IMR-90 (cell line): ENCODE measurements at regions not wholly inside any gene's neighbourhood (a gene's known extent, or its start where the extent isn't known, plus 50 kb on each side); places are given as distances from the start of the nearest gene placed in this dataset.

Experiments
- ATAC-seq: fragments of 200-7000 bp; cut with Tn5 transposase; 2 replicates; pipeline ENCODE4 v1.9.1; 2020; ENCODE audit warnings: low read depth, mild to moderate bottlenecking, moderate library complexity
- BruUV-seq: library from RNA; stranded (reverse); fragments of 400-500 nt; replicated peaks from 2 replicates; lab custom pipeline; 2021; lab: Mats Ljungman, UMichigan
- CTCF ChIA-PET: fragments of 300-600 bp; formaldehyde crosslinking; extraction: SDS; loops from one replicate; lab custom pipeline; 2021; ENCODE audit warnings: antibody characterized with exemption; lab: Yijun Ruan, JAX
- POLR2A ChIA-PET: fragments of 300-600 bp; sonication (Branson Sonifier 250); formaldehyde crosslinking; loops from one replicate; lab custom pipeline; 2022; ENCODE audit warnings: antibody characterized with exemption; ENCODE audit not compliant: unreplicated experiment; lab: Charles Lee
- DNase-seq: peaks from one replicate; pipeline ENCODE4 v3.0.0; 2013
- H2AFZ ChIP-seq: replicated peaks from 2 replicates; pipeline ENCODE3; 2013; ENCODE audit warnings: low read length, mild to moderate bottlenecking; ENCODE audit not compliant: poor library complexity
- H2AK5ac ChIP-seq: 2 replicates; pipeline ENCODE4 v1.6.1; 2013; ENCODE audit warnings: low read depth, low read length, inconsistent platforms
- H2AK9ac ChIP-seq: replicated peaks from 2 replicates; pipeline ENCODE3; 2013; ENCODE audit warnings: mild to moderate bottlenecking, low read depth, low read length, moderate library complexity; ENCODE audit not compliant: poor library complexity
- H2BK120ac ChIP-seq: 2 replicates; pipeline ENCODE4 v1.6.1; 2013; ENCODE audit warnings: low read depth, low read length, inconsistent platforms
- H2BK15ac ChIP-seq: 3 replicates; pipeline ENCODE4 v1.6.1; 2013; ENCODE audit warnings: low read depth, low read length, inconsistent platforms
- H2BK20ac ChIP-seq: 2 replicates; pipeline ENCODE4 v1.6.1; 2013; ENCODE audit warnings: low read depth, mild to moderate bottlenecking, inconsistent platforms, low read length, moderate library complexity
- H2BK5ac ChIP-seq: 2 replicates; pipeline ENCODE4 v1.6.1; 2013; ENCODE audit warnings: mild to moderate bottlenecking, low read depth, low read length, inconsistent platforms; ENCODE audit not compliant: poor library complexity, severe bottlenecking
- H3K14ac ChIP-seq: replicated peaks from 2 replicates; pipeline ENCODE4 v1.6.1; 2013; ENCODE audit warnings: low read depth, low read length, inconsistent platforms
- H3K18ac ChIP-seq: 2 replicates; pipeline ENCODE4 v1.6.1; 2013; ENCODE audit warnings: low read depth, low read length, control low read depth
- H3K23ac ChIP-seq: 2 replicates; pipeline ENCODE4 v1.6.1; 2013; ENCODE audit warnings: low read depth, low read length, inconsistent platforms
- H3K27ac ChIP-seq: 2 replicates; pipeline ENCODE4 v1.5.1; 2013; ENCODE audit warnings: mild to moderate bottlenecking, control low read depth, low read length; ENCODE audit not compliant: insufficient read depth
- H3K27me3 ChIP-seq: 2 replicates; pipeline ENCODE4 v1.6.1; 2013; ENCODE audit warnings: low read length; ENCODE audit not compliant: control insufficient read depth, insufficient read depth
- H3K36me3 ChIP-seq: 2 replicates; pipeline ENCODE4 v1.6.1; 2013; ENCODE audit warnings: low read length, mixed read lengths; ENCODE audit not compliant: control insufficient read depth, insufficient read depth
- H3K4ac ChIP-seq: 2 replicates; pipeline ENCODE4 v1.6.1; 2013; ENCODE audit warnings: low read depth, low read length, inconsistent platforms
- H3K4me1 ChIP-seq: 2 replicates; pipeline ENCODE4 v1.6.1; 2013; ENCODE audit warnings: low read length, mixed read lengths; ENCODE audit not compliant: control insufficient read depth, insufficient read depth
- H3K4me2 ChIP-seq: 2 replicates; pipeline ENCODE4 v1.6.1; 2013; ENCODE audit warnings: low read depth, mild to moderate bottlenecking, control low read depth, low read length, moderate library complexity
- H3K4me3 ChIP-seq: 2 replicates; pipeline ENCODE4 v1.5.1; 2013; ENCODE audit warnings: low read depth, mild to moderate bottlenecking, control low read depth, low read length, moderate library complexity; ENCODE audit not compliant: insufficient read depth
- H3K56ac ChIP-seq: 2 replicates; pipeline ENCODE4 v1.6.1; 2013; ENCODE audit warnings: low read length, inconsistent platforms; ENCODE audit not compliant: insufficient read depth; ENCODE audit errors: extremely low read depth
- H3K79me1 ChIP-seq, 2 experiments: 2 replicates each; pipeline ENCODE4 v1.6.1; 2013; ENCODE audit warnings: low read length in 2 of 2, inconsistent platforms in 1 of 2, low read depth in 1 of 2
- H3K9ac ChIP-seq: 2 replicates; pipeline ENCODE4 v1.6.1; 2013; ENCODE audit warnings: low read depth, low read length, control low read depth
- H3K9me1 ChIP-seq: 2 replicates; pipeline ENCODE4 v1.6.1; 2013; ENCODE audit warnings: low read length, inconsistent platforms; ENCODE audit not compliant: insufficient read depth
- H3K9me3 ChIP-seq: 2 replicates; pipeline ENCODE4 v1.6.1; 2013; ENCODE audit warnings: low read length; ENCODE audit not compliant: control insufficient read depth, insufficient read depth
- H4K20me1 ChIP-seq: 2 replicates; pipeline ENCODE4 v1.6.1; 2013; ENCODE audit warnings: low read length, inconsistent platforms; ENCODE audit not compliant: insufficient read depth
- H4K5ac ChIP-seq: 2 replicates; pipeline ENCODE4 v1.6.1; 2013; ENCODE audit warnings: mild to moderate bottlenecking, low read depth, low read length, control low read depth
- H4K8ac ChIP-seq, 2 experiments: 2 replicates each; pipeline ENCODE4 v1.6.1; 2013; ENCODE audit warnings: low read depth in 2 of 2, low read length in 2 of 2, control low read depth in 1 of 2, inconsistent platforms in 1 of 2
- H4K91ac ChIP-seq: 2 replicates; pipeline ENCODE4 v1.6.1; 2013; ENCODE audit warnings: low read depth, low read length, inconsistent platforms; ENCODE audit not compliant: insufficient read depth
- BHLHE40 ChIP-seq: fragments of 150-350 bp; IDR thresholded peaks from 2 replicates; pipeline ENCODE4 v1.6.1; 2016; ENCODE audit warnings: mild to moderate bottlenecking, low read depth, low read length
- MXI1 ChIP-seq: IDR thresholded peaks from 2 replicates; pipeline ENCODE4 v1.6.1; 2012; ENCODE audit warnings: low read depth, mild to moderate bottlenecking, low read length, moderate library complexity, borderline replicate concordance
- RFX5 ChIP-seq: IDR thresholded peaks from 2 replicates; pipeline ENCODE4 v1.8.0; 2012; ENCODE audit warnings: low read depth, mild to moderate bottlenecking, low read length, moderate library complexity
- WGBS, 2 experiments: methylation state at CpG; one replicate each; pipeline versions ENCODE4 v1.1.5 to v1.1.7; 2013; ENCODE audit warnings: missing lambda C conversion rate in 2 of 2; ENCODE audit not compliant: insufficient read length in 1 of 2; ENCODE audit errors: extremely low coverage in 2 of 2; 5-methylcytosine and 5-hydroxymethylcytosine counted together
- dilution Hi-C: fragments of 300-500 bp; cut with HindIII; formaldehyde crosslinking; loops from one replicate; pipeline ENCODE4 v1.14.3; 2018; ENCODE audit warnings: low sequenced_read_pairs; ENCODE audit not compliant: unreplicated experiment
- in situ Hi-C: fragments of 300-500 bp; cut with MboI; formaldehyde crosslinking; loops from 3 replicates; pipeline ENCODE4 v1.14.3; 2019; ENCODE audit warnings: low sequenced_read_pairs, inconsistent platforms, mixed read lengths
- intact Hi-C: fragments of 100-400 bp; cut with micrococcal nuclease; formaldehyde crosslinking; loops from 2 replicates; pipeline ENCODE4 v1.10.0; 2022
- TF ChIP-seq, protein P1 (sequence below): fragments of 150-350 bp; IDR thresholded peaks from 2 replicates; pipeline ENCODE4 v1.6.1; 2017; ENCODE audit warnings: mild to moderate bottlenecking, antibody characterized with exemption, low read length, low read depth

DNA sequence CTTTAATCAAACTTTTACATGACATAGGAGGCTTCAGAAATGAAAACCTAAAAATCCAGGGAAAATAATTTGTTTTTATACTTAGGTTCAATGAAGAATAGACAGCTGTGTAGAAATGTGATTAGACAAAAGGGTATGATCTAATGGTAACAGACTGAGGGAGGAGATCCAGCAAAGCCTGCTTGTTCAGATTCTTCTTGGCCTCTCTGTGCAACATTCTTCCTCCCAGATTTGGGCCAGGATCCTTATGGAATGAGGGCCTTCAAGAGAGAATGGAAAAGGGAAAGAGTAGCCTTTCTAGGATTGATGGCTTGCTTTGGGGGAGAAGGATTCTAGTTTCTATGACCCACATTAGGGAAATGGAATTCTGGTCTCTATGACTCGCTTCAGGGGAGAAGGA is 94.5 kb upstream of the G2E3 start:
- H4K91ac ChIP-seq, result no peak overlapping the region
- ATAC-seq (no peak), DNase-seq (no peak)
- no peak overlapping the region for H3K56ac ChIP-seq
- H3K79me1 ChIP-seq, result no peaks in the 10 kb centered on the region
- no peak overlapping the region for H2AK5ac ChIP-seq
- H2BK5ac ChIP-seq, result no peak overlapping the region
- CTCF ChIA-PET, result no interaction called here
- no peaks in the 10 kb centered on the region for H3K9me3 ChIP-seq
- H4K5ac ChIP-seq, result no peak overlapping the region
- H2BK120ac ChIP-seq, result no peak overlapping the region
- H3K36me3 ChIP-seq, result no peaks in the 10 kb centered on the region
- H2BK20ac ChIP-seq, result no peak overlapping the region
- no peak overlapping the region for H3K4ac ChIP-seq
- BruUV-seq, result no TSS peak
- no peak for TF ChIP-seq RFX5
- no peak for TF ChIP-seq MXI1
- TF ChIP-seq BHLHE40, result no peak
- TF ChIP-seq, protein P1, sequence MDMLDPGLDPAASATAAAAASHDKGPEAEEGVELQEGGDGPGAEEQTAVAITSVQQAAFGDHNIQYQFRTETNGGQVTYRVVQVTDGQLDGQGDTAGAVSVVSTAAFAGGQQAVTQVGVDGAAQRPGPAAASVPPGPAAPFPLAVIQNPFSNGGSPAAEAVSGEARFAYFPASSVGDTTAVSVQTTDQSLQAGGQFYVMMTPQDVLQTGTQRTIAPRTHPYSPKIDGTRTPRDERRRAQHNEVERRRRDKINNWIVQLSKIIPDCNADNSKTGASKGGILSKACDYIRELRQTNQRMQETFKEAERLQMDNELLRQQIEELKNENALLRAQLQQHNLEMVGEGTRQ, result no peak
- H3K27ac ChIP-seq, result no peak overlapping the region
- no peak overlapping the region for H3K14ac ChIP-seq
- H3K18ac ChIP-seq, result no peak overlapping the region
- no peak overlapping the region for H2AFZ ChIP-seq
- H4K8ac ChIP-seq, result no peak overlapping the region
- no peak overlapping the region for H3K4me3 ChIP-seq
- no peak overlapping the region for H3K9ac ChIP-seq
- POLR2A ChIA-PET, result no interaction called here
- no peak overlapping the region for H2AK9ac ChIP-seq
- H3K27me3 ChIP-seq, result peaks cover 2% of the 10 kb centered on the region; the same call in 1 of the 2 replicates
- in situ Hi-C loops, result no loop called here
- no peak overlapping the region for H2BK15ac ChIP-seq
- intact Hi-C loops, result no loop called here
- H3K23ac ChIP-seq, result no peak overlapping the region
- WGBS, 2 experiments, result no CpG with 5 or more reads among the region's 1 CpG
- dilution Hi-C loops, result no loop called here
- no peaks in the 10 kb centered on the region for H3K9me1 ChIP-seq
- H3K4me1 ChIP-seq, result no peaks in the 10 kb centered on the region
- H4K20me1 ChIP-seq, result no peaks in the 10 kb centered on the region
- H3K4me2 ChIP-seq, result no peak overlapping the region
